ENCODE measurements at regions not wholly inside any gene's neighbourhood (a gene's known extent, or its start where the extent isn't known, plus 50 kb on each side); places are given as distances from the start of the nearest gene placed in this dataset.

DNA sequence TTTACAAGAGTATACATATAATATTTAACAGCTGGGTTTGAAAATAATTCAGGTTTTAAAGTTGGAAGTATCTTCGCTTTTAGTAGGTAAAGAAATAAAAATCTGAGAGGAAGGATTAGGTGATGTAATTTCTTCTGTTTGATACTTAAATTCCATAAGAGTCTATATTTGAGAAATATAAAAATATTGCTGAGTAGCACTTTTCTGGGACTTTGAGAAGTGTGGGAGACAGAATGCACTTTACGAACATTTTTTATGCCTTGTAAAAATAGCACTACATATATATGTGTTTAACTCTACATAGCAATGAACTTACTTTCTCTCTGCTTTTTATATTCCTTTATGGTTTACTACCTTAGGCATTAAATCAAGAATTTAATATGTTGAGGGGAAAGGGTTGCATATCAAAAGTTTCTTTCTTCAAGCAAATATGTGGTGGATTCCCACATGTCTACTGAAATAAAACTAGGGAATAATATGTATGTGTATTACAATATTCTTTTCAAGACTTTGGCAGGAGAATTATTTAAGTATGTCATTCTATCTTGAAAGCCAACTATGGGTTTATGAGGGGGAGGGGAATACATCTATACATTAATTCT is 266.7 kb upstream of the ADAMTS5 start:
- DNase-seq = no peak

- no peak for DNase-seq
Measured at GRCh38 chr21:27225940-27226339, 259.1 kb upstream of the ADAMTS5 start.

- no peak for DNase-seq
Measured at GRCh38 chr21:27225151-27225550, 258.3 kb upstream of the ADAMTS5 start.

DNA sequence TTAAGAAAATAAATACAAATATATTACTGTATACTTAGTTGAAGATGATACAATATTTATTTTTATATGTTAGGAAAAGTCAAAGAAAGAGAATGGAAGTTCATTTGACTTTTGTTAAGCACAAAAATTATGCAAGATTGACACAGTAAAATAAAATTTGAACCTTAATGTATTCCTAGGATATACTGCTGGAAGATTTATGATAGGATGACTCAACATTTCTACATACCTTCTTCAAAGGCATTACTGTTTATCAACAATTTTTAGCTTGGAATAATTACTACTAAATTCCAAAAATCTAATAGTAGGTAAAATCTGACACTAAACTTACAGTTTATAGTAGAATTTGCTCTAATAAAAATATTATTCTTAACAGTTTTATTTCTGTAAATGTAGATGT is 257.3 kb upstream of the ADAMTS5 start:
- DNase-seq = no peak

- no peak for DNase-seq
Measured at GRCh38 chr21:27221077-27221476, 254.2 kb upstream of the ADAMTS5 start.

GRCh38 chr21:27220416-27220815 is 253.5 kb upstream of the ADAMTS5 start:
- DNase-seq = no peak

- DNase-seq = no peak
Measured at GRCh38 chr21:27219068-27219467, 252.2 kb upstream of the ADAMTS5 start.

- no peak for DNase-seq
Measured at GRCh38 chr21:27213303-27213702, 246.4 kb upstream of the ADAMTS5 start.

DNA sequence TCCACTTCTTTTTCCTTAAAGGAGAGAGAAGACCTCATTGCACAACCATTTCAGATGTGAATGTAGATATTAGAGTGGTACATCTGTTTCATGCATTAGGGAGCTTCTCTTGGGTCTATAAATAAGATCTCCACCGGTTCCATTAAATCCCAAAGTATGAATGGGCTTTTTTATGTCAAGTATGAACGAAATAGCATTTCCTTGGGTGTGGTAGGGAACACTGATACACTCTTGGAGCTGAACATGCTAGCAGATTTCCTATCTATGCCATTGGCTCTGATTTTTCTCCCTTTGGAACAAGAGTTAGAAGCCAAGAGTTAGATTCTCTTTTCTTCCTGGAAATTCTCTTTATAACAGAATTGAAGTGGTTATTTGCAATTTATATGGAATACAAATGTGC is 245.6 kb upstream of the ADAMTS5 start:
- DNase-seq = no peak

- DNase-seq = no peak
Measured at GRCh38 chr21:27209546-27209945, 242.7 kb upstream of the ADAMTS5 start.

GRCh38 chr21:27206368-27206982 is 239.6 kb upstream of the ADAMTS5 start:
- no peak for DNase-seq

DNA sequence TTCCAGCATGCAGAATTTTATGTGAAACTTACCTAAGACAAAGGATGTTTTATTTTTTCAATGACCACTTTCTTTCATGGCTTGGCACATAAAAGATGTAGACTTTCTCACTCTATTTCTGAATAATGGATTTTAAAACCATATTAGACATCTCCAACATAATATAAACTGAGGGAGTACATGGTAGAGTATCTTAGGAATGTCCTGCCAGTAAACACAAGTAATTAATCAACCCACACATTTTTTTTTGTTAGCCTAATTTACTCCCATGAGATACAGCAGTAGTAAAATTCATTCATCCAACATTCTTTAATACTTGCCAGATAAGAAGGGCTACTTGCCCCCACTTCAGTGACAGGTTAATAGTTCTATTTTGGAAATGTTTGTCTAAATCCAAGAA is 235.4 kb upstream of the ADAMTS5 start:
- DNase-seq = no peak

DNA sequence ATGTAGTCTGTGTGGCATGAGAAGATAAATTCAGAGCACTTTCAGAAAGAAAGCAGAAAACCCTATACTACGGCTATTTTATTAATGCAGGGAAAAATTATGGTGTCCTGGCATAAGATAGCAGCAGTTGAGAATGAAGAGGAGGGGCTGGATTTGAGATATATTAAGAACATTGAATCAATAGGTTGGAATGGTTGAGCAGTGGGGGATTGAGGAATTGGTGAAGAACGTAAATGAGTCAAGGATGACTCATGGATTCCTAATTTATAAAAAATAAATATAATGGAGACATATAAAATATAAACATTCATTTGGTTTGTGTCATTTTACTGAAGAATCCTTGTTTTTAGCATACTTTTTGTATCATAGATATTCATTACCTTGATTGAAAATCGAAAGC is 234.3 kb upstream of the ADAMTS5 start:
- no peak for DNase-seq

- no peak for DNase-seq
Measured at GRCh38 chr21:27196651-27197050, 229.8 kb upstream of the ADAMTS5 start.

DNA sequence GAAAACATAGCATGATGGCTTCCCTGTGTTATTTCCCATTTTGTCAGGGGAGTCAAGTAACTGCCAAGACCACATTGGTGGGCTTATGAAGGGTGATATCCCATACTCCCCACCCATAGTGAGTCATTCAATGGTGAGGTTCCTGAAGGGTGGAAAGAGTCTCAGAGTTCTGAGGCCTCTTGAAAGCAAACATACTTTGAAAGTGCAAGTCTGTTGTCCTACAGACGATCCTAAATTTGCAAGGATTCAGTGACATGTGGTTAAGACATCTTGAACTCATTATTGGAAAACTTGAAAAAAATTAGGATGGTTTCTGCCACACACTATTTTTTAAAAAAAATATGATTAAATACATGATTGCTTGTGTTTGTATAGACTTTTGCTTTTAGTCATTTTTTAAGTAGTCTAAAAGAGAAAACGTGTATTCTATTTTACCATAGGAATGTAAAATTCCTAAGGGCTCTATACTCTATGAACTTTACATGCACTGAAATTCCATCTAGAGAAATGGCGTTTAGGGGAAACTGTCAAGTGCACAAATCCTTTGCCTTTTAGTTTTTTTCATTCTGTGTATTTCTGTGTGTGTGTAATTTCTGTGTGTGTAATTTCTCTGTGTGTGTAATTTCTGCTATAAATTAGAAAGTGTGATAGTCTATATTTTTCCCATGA is 225.5 kb upstream of the ADAMTS5 start:
- DNase-seq = no peak

GRCh38 chr21:27190601-27191000 is 223.7 kb upstream of the ADAMTS5 start:
- DNase-seq = no peak

- no peak for DNase-seq
Measured at GRCh38 chr21:27189870-27190269, 223.0 kb upstream of the ADAMTS5 start.

DNA sequence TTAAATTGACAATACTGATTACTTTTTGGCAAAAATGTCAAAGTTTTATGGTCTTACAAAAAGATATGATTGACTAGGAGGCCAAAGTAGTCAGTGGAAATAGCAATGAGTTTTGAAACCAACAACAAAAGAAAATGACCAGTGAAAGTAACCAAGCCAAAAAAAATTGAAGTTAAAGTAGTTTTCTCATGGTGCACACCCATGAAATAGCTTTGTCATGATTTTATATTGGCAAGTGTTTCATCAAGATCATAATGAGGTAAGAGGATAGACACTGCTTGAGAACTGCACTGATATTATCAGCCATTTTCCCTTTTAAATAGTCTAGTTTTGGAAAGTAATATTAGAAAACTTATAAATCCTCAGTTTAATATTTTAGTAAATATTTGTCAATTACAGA is 206.2 kb upstream of the ADAMTS5 start:
- DNase-seq = no peak

- DNase-seq = no peak
Measured at GRCh38 chr21:27171707-27172106, 204.8 kb upstream of the ADAMTS5 start.

DNA sequence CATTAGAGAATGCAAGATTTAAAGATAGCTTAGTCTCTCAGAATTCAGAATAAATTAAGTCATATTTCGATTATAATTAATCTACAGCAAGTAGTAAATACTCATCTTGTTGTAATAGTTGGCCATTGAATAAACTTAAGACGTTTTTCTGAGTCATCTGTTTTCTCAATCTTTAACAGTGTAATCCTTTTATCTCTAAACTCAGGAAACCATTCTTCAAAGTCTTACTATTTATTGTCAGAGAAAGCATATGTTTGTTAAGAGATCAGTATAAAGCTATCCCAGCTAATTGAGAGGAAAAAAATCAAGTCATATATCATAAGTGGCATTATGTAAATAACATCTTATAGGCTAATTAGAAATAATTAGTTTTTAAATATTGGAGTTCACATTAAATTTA is 201.2 kb upstream of the ADAMTS5 start:
- DNase-seq = no peak

- no peak for DNase-seq
Measured at GRCh38 chr21:27164208-27165177, 197.6 kb upstream of the ADAMTS5 start.

DNA sequence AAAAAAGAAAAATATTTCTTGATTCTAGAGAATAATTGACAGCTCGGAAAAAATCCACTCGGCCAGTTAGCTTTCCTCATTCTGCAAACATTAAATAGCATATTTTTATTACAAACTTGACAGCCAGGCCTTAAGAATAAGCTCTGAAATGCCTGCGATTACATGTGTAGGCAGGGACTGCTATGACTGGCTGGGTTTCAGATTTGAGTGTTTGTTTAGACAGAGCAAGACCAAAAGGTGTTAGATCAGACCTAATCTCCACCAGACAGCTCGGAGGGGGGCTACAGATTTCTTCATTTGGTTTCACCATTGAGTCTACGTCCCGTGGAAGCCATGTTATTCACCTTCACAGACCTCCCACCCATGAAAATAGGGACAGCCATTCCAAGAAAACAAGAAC is 192.1 kb upstream of the ADAMTS5 start:
- DNase-seq = no peak
